AG08395 (cell line): ENCODE measurements at regions not wholly inside any gene's neighbourhood (a gene's known extent, or its start where the extent isn't known, plus 50 kb on each side); places are given as distances from the start of the nearest gene placed in this dataset.

Experiments
- DNase-seq: peaks from one replicate; pipeline ENCODE4 v3.0.0; 2012; ENCODE audit warnings: mixed read lengths, low spot score

- DNase-seq, result no peak
Measured at GRCh38 chr6:24987446-24988115, 51.8 kb upstream of the RIPOR2 start.

GRCh38 chr6:24988562-24988961 lies 52.8 kb upstream of the RIPOR2 start:
- DNase-seq, result no peak

GRCh38 chr6:24990236-24990845 lies 54.6 kb upstream of the RIPOR2 start:
- DNase-seq, result no peak

- DNase-seq, result no peak
Measured at GRCh38 chr6:24990944-24991809, 55.4 kb upstream of the RIPOR2 start.

- DNase-seq, result peak; percentile 67
Measured at GRCh38 chr6:24991810-24992467, 56.2 kb upstream of the RIPOR2 start.

GRCh38 chr6:24994812-24995211 lies 59.1 kb upstream of the RIPOR2 start:
- DNase-seq, result no peak

- no peak for DNase-seq
Measured at GRCh38 chr6:24995270-24995669, 59.5 kb upstream of the RIPOR2 start.

GRCh38 chr6:24996269-24996836 lies 60.6 kb upstream of the RIPOR2 start:
- DNase-seq, result no peak

- no peak for DNase-seq
Measured at GRCh38 chr6:24997231-24997630, 61.5 kb upstream of the RIPOR2 start.

- no peak for DNase-seq
Measured at GRCh38 chr6:24997905-24998304, 62.1 kb upstream of the RIPOR2 start.

GRCh38 chr6:25002326-25003091 lies 66.7 kb upstream of the RIPOR2 start:
- DNase-seq, result no peak

- no peak for DNase-seq
Measured at GRCh38 chr6:25004357-25004756, 68.6 kb upstream of the RIPOR2 start.

- DNase-seq, result no peak
Measured at GRCh38 chr6:25005010-25005409, 69.2 kb upstream of the RIPOR2 start.

- no peak for DNase-seq
Measured at GRCh38 chr6:25006075-25006474, 70.3 kb upstream of the RIPOR2 start.

GRCh38 chr6:25006565-25007001 lies 70.8 kb upstream of the RIPOR2 start:
- peak; percentile 39 for DNase-seq

- no peak for DNase-seq
Measured at GRCh38 chr6:25007269-25007699, 71.5 kb upstream of the RIPOR2 start.

GRCh38 chr6:25008707-25009392 lies 73.1 kb upstream of the RIPOR2 start:
- DNase-seq, result no peak

GRCh38 chr6:25009393-25009710 lies 73.6 kb upstream of the RIPOR2 start:
- no peak for DNase-seq

- DNase-seq, result no peak
Measured at GRCh38 chr6:25010176-25010575, 74.4 kb upstream of the RIPOR2 start.

- peak; percentile 55 for DNase-seq
Measured at GRCh38 chr6:25010902-25011625, 75.3 kb upstream of the RIPOR2 start.
